ENCODE measurements at regions not wholly inside any gene's neighbourhood (a gene's known extent, or its start where the extent isn't known, plus 50 kb on each side); places are given as distances from the start of the nearest gene placed in this dataset.

DNA sequence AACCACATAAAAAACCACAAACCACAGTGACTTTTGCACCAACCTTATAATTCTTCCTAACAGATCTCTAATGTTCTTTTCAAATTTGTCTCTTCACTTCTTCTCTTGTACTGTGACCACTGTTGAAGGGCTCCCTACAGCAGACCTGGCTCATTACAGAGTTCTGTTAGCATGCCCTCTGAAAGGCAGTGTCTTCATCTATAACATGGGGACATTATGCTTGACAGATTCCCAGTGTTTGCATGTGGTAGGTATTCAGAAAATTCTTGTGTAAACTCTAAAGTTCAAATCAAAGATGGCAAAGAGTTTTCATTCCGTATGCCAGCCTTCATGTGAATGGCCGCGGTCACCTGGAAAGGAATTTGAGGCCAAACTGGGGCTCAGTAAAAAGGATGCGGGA, 182.6 kb downstream of the DHX35 start:
- DNase-seq (ENCODE audit: low read depth in 4 of 4, low spot score in 1 of 4), result no peak

- no peak for DNase-seq (ENCODE audit: low read depth in 4 of 4, low spot score in 1 of 4)
These were observed 180.4 kb downstream of the DHX35 start for GRCh38 chr20:39142407-39143096.

DNA sequence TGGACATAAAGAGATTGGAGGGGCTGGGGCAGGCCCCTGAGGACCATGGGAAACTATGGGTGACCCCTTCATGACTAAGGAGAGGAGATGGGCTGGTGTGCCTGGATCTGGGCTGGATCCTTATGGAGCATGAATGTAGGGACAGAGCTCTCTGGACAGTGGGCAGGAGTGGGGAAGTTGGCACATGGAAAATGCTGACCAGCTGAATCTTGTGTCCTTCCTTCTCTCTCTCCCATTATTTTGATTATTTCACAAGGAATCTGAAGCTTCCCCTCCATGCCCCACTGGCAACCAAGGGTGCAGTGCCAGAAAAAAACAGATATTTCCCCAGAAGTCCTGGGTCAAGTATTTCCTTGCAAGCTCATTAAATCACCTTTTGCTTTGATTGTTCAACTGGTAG, 175.2 kb downstream of the DHX35 start:
- no peak for DNase-seq (ENCODE audit: low read depth in 4 of 4, low spot score in 1 of 4)

- no peak for DNase-seq (ENCODE audit: low read depth in 4 of 4, low spot score in 1 of 4)
These were observed 174.7 kb downstream of the DHX35 start for GRCh38 chr20:39136798-39137197.

GRCh38 chr20:39135885-39136544, 173.9 kb downstream of the DHX35 start:
- no peak for DNase-seq (ENCODE audit: low read depth in 4 of 4, low spot score in 1 of 4)

DNA sequence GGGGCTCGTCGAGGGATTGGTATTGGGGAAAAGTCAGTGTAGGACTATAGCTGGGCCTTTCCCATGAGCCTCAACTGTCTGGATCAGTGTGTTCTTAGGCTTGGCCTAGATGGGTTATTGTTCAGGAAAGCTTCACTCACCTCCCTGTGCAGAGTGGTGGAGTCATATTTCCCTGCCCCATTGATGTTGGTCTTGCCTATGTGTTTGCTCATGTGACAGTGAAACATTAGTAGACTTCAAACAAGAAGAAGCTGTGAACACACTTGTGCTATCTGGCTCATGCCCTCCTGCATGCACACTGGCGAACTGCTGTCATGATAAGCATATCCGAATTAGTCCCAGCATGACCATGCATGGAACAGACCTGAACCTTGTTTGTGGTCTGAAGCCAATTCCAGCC, 171.1 kb downstream of the DHX35 start:
- DNase-seq (ENCODE audit: low read depth in 4 of 4, low spot score in 1 of 4), result no peak

DNA sequence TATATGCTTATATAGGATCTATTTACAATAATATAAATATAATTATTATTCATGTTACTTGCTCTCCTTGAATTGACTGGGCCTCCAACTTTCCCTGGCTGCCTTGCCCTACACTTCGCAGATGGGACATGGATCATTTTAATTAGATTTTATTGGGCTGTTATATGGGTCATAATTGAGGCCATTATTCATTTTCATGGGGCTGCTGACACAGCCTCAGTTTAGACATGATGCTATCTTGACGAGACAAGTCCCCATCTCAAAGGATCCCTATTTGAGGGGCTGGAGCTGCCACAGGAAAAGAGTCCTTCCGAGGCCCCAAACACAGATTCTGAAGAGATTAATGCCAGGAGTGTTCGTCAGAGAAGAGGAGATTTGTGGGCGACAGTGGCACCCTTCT, 170.4 kb downstream of the DHX35 start:
- DNase-seq (ENCODE audit: low read depth in 4 of 4, low spot score in 1 of 4), result no peak

DNA sequence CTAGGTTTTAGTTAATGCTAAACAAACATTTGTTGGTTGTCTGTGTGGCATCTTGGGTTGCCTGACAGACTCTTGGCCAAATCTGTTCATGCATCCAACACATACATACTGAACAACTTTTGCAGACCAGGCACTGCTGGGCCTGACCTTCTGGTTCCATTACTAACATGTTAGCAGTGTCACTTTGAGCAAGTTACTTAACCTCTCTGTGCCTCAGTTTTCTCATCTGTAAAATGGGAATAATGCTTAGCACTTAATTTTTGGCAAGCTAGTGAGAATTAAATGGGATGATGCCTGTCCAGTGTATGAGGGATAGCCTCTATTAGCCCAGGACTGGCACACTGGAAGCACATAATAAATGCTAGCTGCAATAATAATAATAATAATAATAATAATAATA, 169.9 kb downstream of the DHX35 start:
- no peak for DNase-seq (ENCODE audit: low read depth in 4 of 4, low spot score in 1 of 4)

- no peak for DNase-seq (ENCODE audit: low read depth in 4 of 4, low spot score in 1 of 4)
These were observed 168.5 kb downstream of the DHX35 start for GRCh38 chr20:39130627-39131026.

- DNase-seq (ENCODE audit: low read depth in 4 of 4, low spot score in 1 of 4), result no peak
These were observed 167.4 kb downstream of the DHX35 start for GRCh38 chr20:39129523-39129922.

- no peak for DNase-seq (ENCODE audit: low read depth in 4 of 4, low spot score in 1 of 4)
These were observed 161.9 kb downstream of the DHX35 start for GRCh38 chr20:39124064-39124463.

DNA sequence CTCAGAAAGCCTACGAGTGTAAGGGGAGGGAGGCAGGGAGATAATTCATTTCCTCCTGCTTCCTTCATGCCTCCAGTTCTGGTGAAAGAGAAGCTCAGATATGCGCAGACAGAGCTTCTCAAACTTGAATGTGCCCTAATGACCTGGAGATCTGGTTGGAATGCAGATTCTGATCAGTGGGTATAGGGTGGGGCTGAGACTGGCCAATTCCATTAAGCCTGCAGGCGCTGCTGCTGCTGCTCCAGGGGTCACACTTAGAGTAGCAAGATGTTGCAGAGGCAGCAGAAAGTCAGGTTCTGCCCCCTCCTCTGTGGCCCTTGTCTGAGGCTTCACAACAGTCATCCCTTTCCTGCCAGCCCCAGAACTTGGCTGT, 161.0 kb downstream of the DHX35 start:
- DNase-seq (ENCODE audit: low read depth in 4 of 4, low spot score in 1 of 4), result no peak

DNA sequence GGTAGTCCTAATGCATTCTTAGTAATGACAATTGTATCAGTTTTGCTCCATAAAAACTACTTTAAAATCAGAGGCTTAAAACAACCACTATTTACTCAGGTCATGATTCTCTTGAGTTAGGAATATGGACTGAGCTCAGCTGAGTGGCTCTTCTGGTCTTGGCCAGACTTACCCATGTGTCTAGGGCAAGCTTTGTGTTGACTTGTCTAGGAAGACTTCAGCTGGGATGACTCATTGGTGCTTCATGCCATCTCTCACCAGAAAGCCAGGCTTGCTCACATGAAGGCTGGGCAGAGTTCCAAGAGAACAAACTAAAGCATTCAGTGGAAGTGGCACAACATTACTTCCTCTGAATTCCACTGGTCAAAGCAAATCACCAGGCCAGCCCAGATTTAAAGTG, 155.3 kb downstream of the DHX35 start:
- no peak for DNase-seq (ENCODE audit: low read depth in 4 of 4, low spot score in 1 of 4)

DNA sequence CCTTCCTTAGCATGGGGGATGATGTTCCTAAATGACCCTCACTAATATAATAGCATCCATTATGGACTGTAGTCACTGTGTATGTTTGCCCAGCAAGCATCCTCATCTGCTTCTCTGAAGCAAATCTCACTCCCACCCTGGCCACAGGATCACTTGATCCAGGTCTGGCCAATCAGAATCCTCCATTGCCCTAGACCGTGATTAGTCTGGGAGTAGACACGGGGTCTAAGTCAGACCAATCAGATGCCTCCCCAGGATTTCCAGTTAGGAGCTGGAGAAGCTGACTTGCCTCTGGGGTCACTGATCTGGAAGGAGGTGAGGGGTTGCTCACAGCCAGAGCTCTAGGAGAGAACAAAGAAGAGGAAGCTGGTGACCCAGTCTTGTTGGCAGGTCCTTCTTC, 153.9 kb downstream of the DHX35 start:
- DNase-seq (ENCODE audit: low read depth in 4 of 4, low spot score in 1 of 4), result no peak

GRCh38 chr20:39112178-39112743, 150.1 kb downstream of the DHX35 start:
- no peak for DNase-seq (ENCODE audit: low read depth in 4 of 4, low spot score in 1 of 4)

DNA sequence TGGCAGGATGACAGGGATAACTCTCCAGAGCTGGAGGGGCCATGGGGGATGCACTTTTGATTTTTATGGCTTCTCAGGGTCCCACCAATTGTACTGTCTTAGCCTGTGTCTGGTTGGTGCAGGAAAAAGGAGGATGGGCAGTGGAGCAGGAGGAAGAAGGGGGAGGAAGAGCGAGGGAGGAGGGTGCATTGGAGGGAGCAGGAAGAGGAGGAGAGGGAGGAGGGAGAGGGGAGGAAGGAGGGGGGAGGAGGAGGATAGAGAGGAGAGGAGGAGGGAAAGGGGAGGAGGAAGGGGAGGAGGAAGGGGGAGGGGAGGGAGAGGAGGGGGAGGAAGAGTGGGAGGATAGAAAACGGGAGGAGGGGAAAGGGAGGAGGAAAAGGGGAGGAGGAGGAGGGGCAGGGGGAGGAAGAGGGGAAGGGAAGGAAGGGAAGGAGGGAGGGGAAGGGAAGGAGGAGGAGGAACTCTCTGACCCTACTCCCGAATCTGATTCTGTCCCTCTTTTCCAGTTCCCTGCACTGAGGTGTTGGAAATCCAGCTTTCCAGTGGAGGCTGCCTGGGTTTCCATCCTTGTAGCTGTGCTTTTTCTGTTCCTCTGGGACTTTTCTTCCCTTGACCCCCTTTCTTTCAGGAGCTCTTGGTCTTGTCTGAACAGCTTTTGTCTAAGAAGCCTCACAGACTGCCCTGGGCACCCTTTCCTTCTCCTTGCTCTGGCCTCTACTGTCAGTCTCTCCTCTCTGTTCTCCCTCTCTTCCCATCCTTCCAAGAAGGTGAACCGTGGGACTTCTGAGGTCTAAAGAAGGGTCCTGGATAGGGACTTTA, 149.4 kb downstream of the DHX35 start:
- no peak for DNase-seq (ENCODE audit: low read depth in 4 of 4, low spot score in 1 of 4)

GRCh38 chr20:39110819-39111136, 148.6 kb downstream of the DHX35 start:
- no peak for DNase-seq (ENCODE audit: low read depth in 4 of 4, low spot score in 1 of 4)

DNA sequence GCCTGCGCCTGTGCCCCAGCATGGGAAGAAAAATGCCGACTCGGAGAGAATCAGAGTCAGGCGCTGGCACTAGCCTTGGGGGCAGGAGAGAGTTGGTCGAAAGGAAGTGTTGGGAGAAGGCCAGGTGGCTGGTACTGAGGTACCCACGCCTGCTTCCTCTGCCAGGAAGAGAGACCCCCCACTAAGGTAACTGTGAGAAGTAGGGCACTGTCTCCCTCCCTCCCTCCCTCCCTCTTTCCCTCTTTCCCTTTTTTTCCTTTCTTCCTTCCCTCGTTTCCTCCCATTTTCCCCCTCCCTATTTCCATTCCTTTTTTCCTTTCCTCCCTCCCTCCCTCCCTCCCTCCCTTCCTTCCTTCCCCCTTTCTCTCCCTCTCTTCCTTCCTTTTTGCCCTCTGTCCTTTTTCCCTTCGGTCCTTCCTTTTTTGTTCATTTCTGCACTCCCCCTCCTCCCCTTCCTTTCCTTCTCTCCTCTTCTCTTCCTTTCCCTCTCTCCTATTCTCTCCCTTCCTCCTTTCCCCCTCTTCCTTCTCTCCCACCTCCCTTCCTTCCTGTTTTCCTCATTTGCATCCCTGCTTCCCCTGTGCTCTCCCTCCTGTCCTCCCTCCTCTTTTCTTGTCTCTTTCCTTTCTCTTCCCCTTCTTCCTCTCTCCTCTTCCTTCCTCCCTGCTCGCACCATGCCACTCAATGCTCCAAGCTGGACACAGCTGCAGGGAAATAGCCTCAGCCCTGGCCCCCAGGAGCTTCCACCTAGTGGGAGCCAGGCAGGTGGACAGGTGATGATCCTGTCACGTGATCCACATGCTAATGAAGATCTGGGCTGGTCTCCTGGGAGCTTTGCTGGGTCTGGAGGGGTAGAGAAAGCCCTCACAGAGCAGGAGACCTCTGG, 148.0 kb downstream of the DHX35 start:
- DNase-seq (ENCODE audit: low read depth in 4 of 4, low spot score in 1 of 4), result no peak

DNA sequence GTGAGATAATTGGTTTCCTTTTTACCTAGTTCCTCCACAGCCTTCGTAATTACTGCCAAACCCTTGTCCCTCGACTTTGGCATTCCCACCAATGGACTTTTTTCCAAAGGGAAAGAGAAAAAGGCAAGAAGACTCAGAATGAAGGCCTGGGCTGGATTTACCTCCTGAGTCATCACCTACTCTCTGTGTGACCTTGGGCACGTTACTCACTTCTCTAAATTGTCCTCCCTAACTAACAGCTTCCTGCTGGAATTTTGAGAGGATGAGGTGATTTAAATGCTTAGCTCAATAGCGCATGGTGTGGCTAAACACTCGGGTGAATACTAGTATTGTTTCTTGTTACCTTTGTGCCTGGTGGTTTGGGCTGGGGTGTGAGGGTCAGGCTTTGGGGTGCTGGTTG, 146.6 kb downstream of the DHX35 start:
- no peak for DNase-seq (ENCODE audit: low read depth in 4 of 4, low spot score in 1 of 4)

GRCh38 chr20:39107741-39108140, 145.6 kb downstream of the DHX35 start:
- no peak for DNase-seq (ENCODE audit: low read depth in 4 of 4, low spot score in 1 of 4)

DNA sequence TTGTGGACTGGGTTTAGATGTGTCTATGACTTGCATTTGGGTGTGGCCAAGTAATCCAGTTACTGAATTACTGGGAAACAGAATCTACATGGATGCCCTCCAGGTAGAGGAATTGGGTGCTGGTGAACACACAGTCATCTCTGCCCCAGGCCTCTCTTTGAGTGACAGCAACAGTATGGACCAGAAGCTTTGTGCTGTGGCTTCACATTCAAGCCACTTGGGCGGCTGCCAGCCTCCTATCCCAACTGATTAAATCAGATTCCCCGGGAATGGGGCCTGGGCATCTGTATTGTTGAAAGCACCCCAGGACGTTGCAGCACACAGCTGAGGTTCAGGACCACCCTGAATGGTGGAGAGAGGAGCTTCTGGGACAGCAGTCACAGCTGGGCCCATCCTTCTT, 144.6 kb downstream of the DHX35 start:
- DNase-seq (ENCODE audit: low read depth in 4 of 4, low spot score in 1 of 4), result no peak
